H1 (cell line): ENCODE measurements at regions not wholly inside any gene's neighbourhood (a gene's known extent, or its start where the extent isn't known, plus 50 kb on each side); places are given as distances from the start of the nearest gene placed in this dataset.

Experiments
- CTCF ChIP-seq, 3 experiments: IDR thresholded peaks; 1 replicate in 2 of 3; 2 replicates in 1 of 3; pipeline versions ENCODE4 v1.5.1 to v1.6.1; 2011; ENCODE audit warnings: low read length in 3 of 3, mild to moderate bottlenecking in 3 of 3, inconsistent platforms in 2 of 3, low read depth in 1 of 3, moderate library complexity in 1 of 3; ENCODE audit not compliant: insufficient read depth in 1 of 3; ENCODE audit errors: control extremely low read depth in 1 of 3
- POLR2AphosphoS5 ChIP-seq: IDR thresholded peaks from 2 replicates; pipeline ENCODE4 v1.6.1; 2011; ENCODE audit warnings: low read depth, low read length
- SRF ChIP-seq: IDR thresholded peaks from 2 replicates; pipeline ENCODE4 v1.6.1; 2011; ENCODE audit warnings: mild to moderate bottlenecking, low read depth, low read length, moderate library complexity

- TF ChIP-seq SRF: no peak
- no peak for TF ChIP-seq POLR2AphosphoS5
- no peak for TF ChIP-seq CTCF (IDR thresholded peaks at IDR 0.05; ENCODE audit: control extremely low read depth in 1 of 3, insufficient read depth in 1 of 3, low read depth in 1 of 3, low read length in 3 of 3)
Measured at GRCh38 chr12:105659355-105660075, 329.0 kb downstream of the C12orf75 start.
